GM04504 (cell line): ENCODE measurements at regions not wholly inside any gene's neighbourhood (a gene's known extent, or its start where the extent isn't known, plus 50 kb on each side); places are given as distances from the start of the nearest gene placed in this dataset.

Experiments used
- DNase-seq: peaks from one replicate; pipeline ENCODE4 v3.0.0-alpha.2; 2012; ENCODE audit warnings: low read depth

DNA sequence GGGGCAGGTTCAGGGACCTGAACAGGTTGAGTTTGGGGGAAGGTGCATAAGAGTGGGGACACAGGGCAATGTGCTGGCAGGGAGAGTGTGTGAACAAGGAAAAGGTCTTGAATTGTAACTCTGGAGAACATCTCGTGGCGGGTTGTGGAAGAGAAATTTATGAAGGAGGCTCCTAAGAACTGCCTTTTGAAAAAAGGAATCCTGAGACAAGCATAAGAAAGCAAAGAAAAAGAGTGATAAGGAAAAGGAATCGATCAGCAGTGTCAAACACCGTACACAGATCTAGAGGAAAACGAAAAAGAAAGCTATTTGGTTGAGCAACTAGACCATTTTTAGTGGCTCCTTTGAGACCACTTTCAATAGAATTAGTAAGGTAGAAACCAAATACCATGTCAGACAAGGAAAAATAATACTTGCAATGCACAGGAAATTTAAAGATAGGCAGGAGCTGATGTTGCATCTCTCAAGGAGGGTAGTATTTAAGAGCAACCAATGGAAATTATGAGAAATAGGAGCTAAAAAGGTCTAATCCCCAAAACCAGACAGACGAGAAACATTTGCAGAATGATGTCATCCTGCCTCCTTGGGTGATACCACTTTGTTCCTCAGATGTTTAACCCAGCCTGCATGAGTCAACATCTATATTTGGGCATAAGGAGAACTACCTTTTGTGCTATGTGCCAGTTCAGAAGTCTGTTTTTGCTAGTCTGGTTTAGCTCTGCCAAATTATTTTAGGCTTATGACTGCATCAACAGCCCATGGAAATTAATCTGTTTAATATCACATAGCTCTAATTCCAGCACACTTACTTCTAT, 64.5 kb upstream of the STK38L start:
- DNase-seq = no peak

GRCh38 chr12:27180906-27181505, 63.1 kb upstream of the STK38L start:
- no peak for DNase-seq

- DNase-seq = no peak
Measured at GRCh38 chr12:27183342-27183741, 60.7 kb upstream of the STK38L start.

- no peak for DNase-seq
Measured at GRCh38 chr12:27185234-27186021, 58.7 kb upstream of the STK38L start.

DNA sequence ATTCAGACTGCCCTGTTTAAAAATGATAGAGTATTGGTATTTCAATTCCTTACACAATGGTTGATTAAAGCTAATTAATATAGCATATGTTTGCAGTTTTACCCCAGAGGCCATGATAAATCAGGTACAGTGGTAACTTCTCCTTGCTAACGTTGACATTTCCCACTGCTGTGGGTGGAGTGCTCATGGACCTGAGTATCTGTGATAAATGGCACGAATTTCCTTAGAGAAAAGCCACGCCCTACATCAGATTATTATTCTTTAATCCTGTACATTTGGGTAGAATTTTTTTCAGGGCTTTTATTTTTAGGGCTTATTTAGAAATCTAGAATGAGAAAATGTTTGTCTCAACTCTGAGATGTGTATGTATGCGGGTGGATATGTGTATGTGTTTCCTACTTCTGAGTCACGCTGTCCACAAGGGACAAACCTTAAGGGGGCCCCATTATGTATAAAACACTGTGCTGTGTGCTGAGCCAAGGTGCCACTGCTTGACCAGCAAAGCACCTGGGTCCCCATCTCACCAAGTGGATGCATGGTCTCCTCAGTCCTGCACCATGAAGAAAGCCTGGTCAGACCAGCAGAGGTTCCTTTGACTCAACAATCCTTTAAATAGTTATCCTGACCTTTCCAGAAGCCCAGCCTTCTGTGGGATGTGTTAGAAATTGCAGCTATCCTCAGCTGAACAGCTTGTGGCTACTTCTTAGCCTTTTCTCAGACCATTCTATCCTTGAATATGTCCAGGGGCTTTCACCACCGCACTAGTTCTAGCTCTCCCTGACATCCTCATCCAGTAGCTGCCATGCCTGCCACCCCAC, 57.9 kb upstream of the STK38L start:
- DNase-seq = no peak

DNA sequence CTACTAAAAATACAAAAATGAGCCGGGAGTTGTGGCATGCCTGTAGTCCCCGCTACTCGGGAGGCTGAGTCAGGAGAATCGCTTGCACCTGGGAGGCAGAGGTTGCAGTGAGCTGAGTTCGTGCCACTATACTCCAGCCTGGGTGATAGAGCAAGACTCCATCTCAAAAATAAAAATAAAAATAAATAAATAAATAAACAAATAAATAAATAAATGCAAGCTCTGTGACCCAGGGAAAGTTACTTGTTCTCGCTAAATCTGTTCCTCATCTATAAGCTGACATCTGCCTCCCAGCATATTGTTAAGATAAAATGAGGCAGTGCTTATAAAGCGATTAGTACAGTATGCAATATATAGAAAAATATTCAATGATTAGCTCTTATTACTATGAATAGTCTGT, 56.4 kb upstream of the STK38L start:
- no peak for DNase-seq

DNA sequence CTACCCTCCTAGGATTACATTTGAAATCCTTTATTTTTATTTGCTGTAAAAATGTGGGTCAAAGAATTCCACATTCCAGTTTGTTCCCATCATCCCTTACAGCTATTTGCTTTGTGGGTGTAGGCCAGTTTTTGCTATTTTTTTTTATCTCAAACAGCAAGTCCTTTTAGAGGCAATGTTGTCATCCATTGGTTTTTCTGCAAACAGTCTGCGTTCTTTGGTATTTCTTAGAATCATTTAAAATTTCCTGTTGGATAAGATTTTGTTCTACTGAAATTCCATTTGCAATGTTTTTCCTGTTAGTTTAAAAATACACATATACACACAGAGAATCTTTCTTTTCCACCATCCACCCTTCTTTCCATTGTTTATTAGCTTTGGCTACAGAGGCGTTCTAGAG, 53.3 kb upstream of the STK38L start:
- DNase-seq = no peak

DNA sequence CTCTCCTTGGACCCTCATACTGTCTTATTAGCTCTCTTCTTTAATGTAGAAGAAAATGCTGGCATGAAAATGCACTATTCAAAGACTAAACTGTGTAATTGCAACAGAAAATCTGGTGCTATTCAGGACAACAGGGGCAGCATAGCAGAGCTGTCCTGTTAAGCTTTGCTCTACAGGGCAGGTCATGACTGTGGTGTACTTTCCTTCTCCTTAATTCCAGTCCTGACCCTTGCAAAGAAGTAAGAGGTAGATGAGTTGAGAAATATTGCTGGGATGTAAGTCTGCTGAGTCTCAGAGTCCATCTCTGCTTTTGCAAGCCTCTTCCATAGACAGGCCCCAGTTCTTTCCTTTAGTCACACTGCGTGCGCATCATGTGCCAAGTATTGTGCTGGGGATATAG, 52.6 kb upstream of the STK38L start:
- DNase-seq = no peak

- DNase-seq = no peak
Measured at GRCh38 chr12:27192118-27192802, 51.8 kb upstream of the STK38L start.

DNA sequence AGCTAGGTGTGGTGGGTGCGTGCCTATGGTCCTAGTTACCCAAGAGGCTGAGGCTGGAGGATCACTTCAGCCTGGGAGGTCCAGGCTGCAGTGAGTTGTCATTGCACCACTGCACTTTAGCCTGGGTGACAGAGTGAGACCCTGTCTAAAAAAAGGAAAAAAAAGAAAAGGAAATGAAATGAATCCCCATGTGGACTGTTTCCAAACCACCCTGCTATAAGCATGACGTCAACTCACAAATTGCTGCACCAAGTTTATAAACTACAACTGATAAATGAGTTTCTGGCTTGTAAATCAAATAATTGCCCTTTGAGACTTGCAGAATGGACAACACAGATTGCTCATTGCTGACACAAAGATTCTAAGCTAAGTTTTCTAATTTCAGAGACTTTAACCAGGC, 51.0 kb upstream of the STK38L start:
- DNase-seq = no peak

- DNase-seq = peak; percentile 64
Measured at GRCh38 chr12:27193854-27194544, 50.1 kb upstream of the STK38L start.
